ENCODE measurements at regions not wholly inside any gene's neighbourhood (a gene's known extent, or its start where the extent isn't known, plus 50 kb on each side); places are given as distances from the start of the nearest gene placed in this dataset.
"Not testable (repeated sequence)": the region's sequence is repeated elsewhere in the genome, so short reads cannot be mapped to it uniquely, and the experiment has no call there.

GRCh38 chr14:105857220-105857825, 330.9 kb downstream of the TMEM121 start:
- Histone ChIP-seq H3K36me3 (no peaks in the 10 kb centered on the region), H3K4me3 (no peak overlapping the region), H3K27ac (no peak overlapping the region), H3K4me1 (ENCODE audit: low read depth) (no peaks in the 10 kb centered on the region), H3K9me3 (ENCODE audit: low read depth) (no peaks in the 10 kb centered on the region), H3K27me3 (no peaks in the 10 kb centered on the region)
- TF ChIP-seq CTCF (IDR thresholded peaks at IDR 0.05; ENCODE audit: low read depth, low read length), result no peak
- DNase-seq (ENCODE audit: low read depth in 1 of 2, low spot score in 1 of 2), result no peak

GRCh38 chr14:105857826-105858675, 331.7 kb downstream of the TMEM121 start:
- Histone ChIP-seq H3K4me1 (ENCODE audit: low read depth) (no peaks in the 10 kb centered on the region), H3K9me3 (ENCODE audit: low read depth) (no peaks in the 10 kb centered on the region), H3K4me3 (no peak overlapping the region), H3K36me3 (no peaks in the 10 kb centered on the region), H3K27ac (no peak overlapping the region), H3K27me3 (no peaks in the 10 kb centered on the region)
- no peak for TF ChIP-seq CTCF (IDR thresholded peaks at IDR 0.05; ENCODE audit: low read depth, low read length)
- no peak for DNase-seq (ENCODE audit: low read depth in 1 of 2, low spot score in 1 of 2)

GRCh38 chr14:105858676-105859025, 332.3 kb downstream of the TMEM121 start:
- H3K9me3 ChIP-seq (ENCODE audit: low read depth), result no peaks in the 10 kb centered on the region
- no peak for DNase-seq (ENCODE audit: low read depth in 1 of 2, low spot score in 1 of 2)
- no peak overlapping the region for H3K4me3 ChIP-seq
- H3K36me3 ChIP-seq, result no peaks in the 10 kb centered on the region
- no peaks in the 10 kb centered on the region for H3K4me1 ChIP-seq (ENCODE audit: low read depth)
- no peak for TF ChIP-seq CTCF (IDR thresholded peaks at IDR 0.05; ENCODE audit: low read depth, low read length)
- H3K27ac ChIP-seq, result no peak overlapping the region
- H3K27me3 ChIP-seq, result no peaks in the 10 kb centered on the region

GRCh38 chr14:105859073-105859716, 332.8 kb downstream of the TMEM121 start:
- not testable (repeated sequence) for H3K4me1 ChIP-seq (ENCODE audit: low read depth); DNase-seq (ENCODE audit: low read depth in 1 of 2, low spot score in 1 of 2); H3K27ac ChIP-seq; H3K4me3 ChIP-seq; H3K27me3 ChIP-seq; H3K9me3 ChIP-seq (ENCODE audit: low read depth); H3K36me3 ChIP-seq

- H3K27ac ChIP-seq, result no peak overlapping the region
- H3K9me3 ChIP-seq (ENCODE audit: low read depth), result no peaks in the 10 kb centered on the region
- no peak overlapping the region for H3K4me3 ChIP-seq
- DNase-seq (ENCODE audit: low read depth in 1 of 2, low spot score in 1 of 2), result no peak
- no peaks in the 10 kb centered on the region for H3K4me1 ChIP-seq (ENCODE audit: low read depth)
- no peaks in the 10 kb centered on the region for H3K36me3 ChIP-seq
- TF ChIP-seq CTCF (IDR thresholded peaks at IDR 0.05; ENCODE audit: low read depth, low read length), result no peak
- no peaks in the 10 kb centered on the region for H3K27me3 ChIP-seq
These were observed 333.6 kb downstream of the TMEM121 start for GRCh38 chr14:105859717-105860614.
